GM12864 (cell line): ENCODE measurements at regions not wholly inside any gene's neighbourhood (a gene's known extent, or its start where the extent isn't known, plus 50 kb on each side); places are given as distances from the start of the nearest gene placed in this dataset.
"Not testable (repeated sequence)": the region's sequence is repeated elsewhere in the genome, so short reads cannot be mapped to it uniquely, and the experiment has no call there.

Experiments
- DNase-seq: peaks from one replicate; pipeline ENCODE4 v3.0.0-alpha.2; 2011; ENCODE audit warnings: low read depth
- H3K4me3 ChIP-seq: 2 replicates; pipeline ENCODE4 v1.5.1; 2011; ENCODE audit warnings: mild to moderate bottlenecking, low read depth, low read length, control low read depth
- TF ChIP-seq, protein P1 (sequence below): IDR thresholded peaks from 2 replicates; pipeline ENCODE4 v1.5.1; 2011; ENCODE audit warnings: low read depth, mild to moderate bottlenecking, moderate library complexity, low read length, control low read depth, inconsistent platforms; ENCODE audit errors: missing control alignments

DNA sequence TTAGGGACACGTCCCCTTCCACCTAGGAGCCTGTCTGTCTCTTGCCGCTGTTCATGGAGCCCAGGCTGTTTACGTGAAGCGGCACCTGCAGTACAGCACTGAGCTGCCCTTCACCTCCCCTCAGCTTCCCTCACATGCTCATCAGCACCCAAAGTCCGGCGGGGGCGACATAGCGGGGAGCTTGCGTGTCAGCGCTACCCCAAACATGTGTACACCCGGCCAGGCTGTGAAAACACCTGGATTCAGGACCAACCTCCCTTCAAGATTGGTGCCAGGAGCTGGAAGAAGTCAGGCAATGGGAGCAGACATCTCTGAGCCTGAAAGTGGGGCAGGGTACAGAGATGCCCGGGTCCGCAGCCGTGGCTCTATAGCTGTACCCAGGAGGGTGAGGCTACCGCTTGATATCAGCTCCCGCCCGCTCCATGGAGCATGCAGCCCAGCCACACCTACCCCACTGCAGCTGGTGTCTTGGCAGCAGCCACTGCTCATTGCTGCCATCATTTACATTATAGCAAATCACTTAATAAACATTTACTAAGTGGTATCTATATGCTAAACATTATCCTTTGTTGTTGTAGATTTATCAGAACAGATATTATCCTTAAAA, 712.1 kb downstream of the CDH9 start:
- DNase-seq, result no peak
- no peak overlapping the region for H3K4me3 ChIP-seq
- TF ChIP-seq, protein P1, sequence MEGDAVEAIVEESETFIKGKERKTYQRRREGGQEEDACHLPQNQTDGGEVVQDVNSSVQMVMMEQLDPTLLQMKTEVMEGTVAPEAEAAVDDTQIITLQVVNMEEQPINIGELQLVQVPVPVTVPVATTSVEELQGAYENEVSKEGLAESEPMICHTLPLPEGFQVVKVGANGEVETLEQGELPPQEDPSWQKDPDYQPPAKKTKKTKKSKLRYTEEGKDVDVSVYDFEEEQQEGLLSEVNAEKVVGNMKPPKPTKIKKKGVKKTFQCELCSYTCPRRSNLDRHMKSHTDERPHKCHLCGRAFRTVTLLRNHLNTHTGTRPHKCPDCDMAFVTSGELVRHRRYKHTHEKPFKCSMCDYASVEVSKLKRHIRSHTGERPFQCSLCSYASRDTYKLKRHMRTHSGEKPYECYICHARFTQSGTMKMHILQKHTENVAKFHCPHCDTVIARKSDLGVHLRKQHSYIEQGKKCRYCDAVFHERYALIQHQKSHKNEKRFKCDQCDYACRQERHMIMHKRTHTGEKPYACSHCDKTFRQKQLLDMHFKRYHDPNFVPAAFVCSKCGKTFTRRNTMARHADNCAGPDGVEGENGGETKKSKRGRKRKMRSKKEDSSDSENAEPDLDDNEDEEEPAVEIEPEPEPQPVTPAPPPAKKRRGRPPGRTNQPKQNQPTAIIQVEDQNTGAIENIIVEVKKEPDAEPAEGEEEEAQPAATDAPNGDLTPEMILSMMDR, result no peak

- not testable (repeated sequence) for H3K4me3 ChIP-seq, DNase-seq
Observed at GRCh38 chr5:26325432-26325831, 713.0 kb downstream of the CDH9 start.

DNA sequence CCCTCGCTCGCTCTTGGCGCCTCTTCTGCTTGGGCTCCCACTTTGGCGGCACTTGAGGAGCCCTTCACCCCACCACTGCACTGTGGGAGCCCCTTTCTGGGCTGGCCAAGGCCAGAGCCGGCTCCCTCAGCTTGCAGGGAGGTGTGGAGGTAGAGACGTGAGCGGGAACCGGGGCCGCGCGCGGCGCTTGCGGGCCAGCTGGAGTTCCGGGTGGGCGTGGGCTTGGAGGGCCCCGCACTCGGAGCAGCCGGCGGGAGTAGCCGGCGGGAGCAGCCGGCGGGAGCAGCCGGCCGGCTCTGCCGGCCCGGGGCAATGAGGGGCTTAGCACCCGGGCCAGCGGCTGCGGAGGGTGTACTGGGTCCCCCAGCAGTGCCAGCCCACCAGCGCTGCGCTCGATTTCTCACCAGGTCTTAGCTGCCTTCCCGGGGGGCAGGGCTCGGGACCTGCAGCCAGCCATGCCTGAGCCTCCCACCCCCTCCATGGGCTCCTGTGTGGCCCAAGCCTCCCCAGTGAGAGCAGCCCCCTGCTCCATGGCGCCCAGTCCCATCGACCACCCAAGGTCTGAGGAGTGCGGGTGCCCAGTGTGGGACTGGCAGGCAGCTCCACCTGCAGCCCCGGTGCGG, 714.0 kb downstream of the CDH9 start:
- not testable (repeated sequence) for DNase-seq, H3K4me3 ChIP-seq

DNA sequence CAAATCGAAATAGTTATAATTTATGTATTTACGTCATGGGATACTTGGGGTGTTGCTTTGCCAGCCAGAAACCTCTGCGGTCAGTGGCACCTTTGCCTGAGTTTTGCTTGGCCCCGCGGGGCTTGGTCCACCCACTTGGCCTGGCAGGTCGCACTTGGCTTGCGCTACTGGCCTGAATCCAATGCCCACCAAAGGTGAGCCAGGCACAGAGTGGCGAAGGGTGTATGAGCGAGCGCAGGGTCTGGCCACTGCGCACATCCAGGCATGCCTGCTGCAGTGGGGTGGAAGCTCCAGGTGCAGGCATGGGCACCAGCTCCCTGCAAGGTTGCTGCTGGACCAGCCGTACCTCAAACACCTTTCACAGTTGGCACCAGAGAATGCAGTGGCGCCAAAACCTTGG, 714.6 kb downstream of the CDH9 start:
- no peak for DNase-seq
- H3K4me3 ChIP-seq, result no peak overlapping the region

GRCh38 chr5:26321278-26321677, 717.1 kb downstream of the CDH9 start:
- H3K4me3 ChIP-seq, result no peak overlapping the region
- DNase-seq, result no peak
- TF ChIP-seq, protein P1, result no peak

More for the DNA sequence above, 714.6 kb downstream of the CDH9 start:
- TF ChIP-seq, protein P1, result no peak

DNA sequence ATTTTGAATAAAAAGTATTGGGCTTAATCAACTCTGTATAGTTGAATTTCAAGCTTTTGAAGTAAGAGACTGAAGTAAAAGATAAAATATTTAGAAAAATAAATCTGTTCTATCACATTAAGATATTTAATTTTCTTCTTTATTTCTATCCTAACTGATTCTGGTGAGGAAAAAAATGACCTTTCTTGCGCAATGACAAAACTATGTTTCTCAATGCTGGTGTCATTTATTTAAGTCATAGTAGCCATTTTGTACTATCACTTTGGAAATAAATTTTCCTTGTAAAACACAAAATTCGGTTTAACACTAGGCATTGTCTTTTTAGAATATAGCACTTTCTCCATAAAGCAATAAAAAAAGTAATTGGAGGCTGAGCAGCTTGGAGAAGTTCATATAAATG, 728.0 kb downstream of the CDH9 start:
- DNase-seq, result no peak
- TF ChIP-seq, protein P1, result no peak
- no peak overlapping the region for H3K4me3 ChIP-seq

- TF ChIP-seq, protein P1, result no peak
- DNase-seq, result no peak
- H3K4me3 ChIP-seq, result no peak overlapping the region
Observed at GRCh38 chr5:26295541-26295940, 742.8 kb downstream of the CDH9 start.

GRCh38 chr5:26282190-26282589, 756.2 kb downstream of the CDH9 start:
- DNase-seq, result no peak
- no peak overlapping the region for H3K4me3 ChIP-seq
- TF ChIP-seq, protein P1, result no peak
